ENCODE measurements at regions not wholly inside any gene's neighbourhood (a gene's known extent, or its start where the extent isn't known, plus 50 kb on each side); places are given as distances from the start of the nearest gene placed in this dataset.

GRCh38 chr15:97053635-97054034 is 723.1 kb downstream of the NR2F2 start:
- no peak overlapping the region for H3K4me3 ChIP-seq (ENCODE audit: low read depth, low read length)
- TF ChIP-seq CTCF (IDR thresholded peaks at IDR 0.05; ENCODE audit: borderline replicate concordance, insufficient read depth, low read depth, low read length): no peak

GRCh38 chr15:97057503-97057902 is 727.0 kb downstream of the NR2F2 start:
- no peak overlapping the region for H3K4me3 ChIP-seq (ENCODE audit: low read depth, low read length)

GRCh38 chr15:97059281-97059680 is 728.8 kb downstream of the NR2F2 start:
- no peak overlapping the region for H3K4me3 ChIP-seq (ENCODE audit: low read depth, low read length)
- no peak for TF ChIP-seq CTCF (IDR thresholded peaks at IDR 0.05; ENCODE audit: borderline replicate concordance, insufficient read depth, low read depth, low read length)

More at GRCh38 chr15:97057503-97057902, 727.0 kb downstream of the NR2F2 start:
- TF ChIP-seq CTCF (IDR thresholded peaks at IDR 0.05; ENCODE audit: borderline replicate concordance, insufficient read depth, low read depth, low read length): no peak

GRCh38 chr15:97061392-97061791 is 730.9 kb downstream of the NR2F2 start:
- no peak overlapping the region for H3K4me3 ChIP-seq (ENCODE audit: low read depth, low read length)
- no peak for TF ChIP-seq CTCF (IDR thresholded peaks at IDR 0.05; ENCODE audit: borderline replicate concordance, insufficient read depth, low read depth, low read length)

- H3K4me3 ChIP-seq (ENCODE audit: low read depth, low read length): no peak overlapping the region
- no peak for TF ChIP-seq CTCF (IDR thresholded peaks at IDR 0.05; ENCODE audit: borderline replicate concordance, insufficient read depth, low read depth, low read length)
These were observed 741.2 kb downstream of the NR2F2 start for GRCh38 chr15:97071668-97072067.

GRCh38 chr15:97072545-97072944 is 742.0 kb downstream of the NR2F2 start:
- no peak overlapping the region for H3K4me3 ChIP-seq (ENCODE audit: low read depth, low read length)
- TF ChIP-seq CTCF (IDR thresholded peaks at IDR 0.05; ENCODE audit: borderline replicate concordance, insufficient read depth, low read depth, low read length): no peak

- no peak overlapping the region for H3K4me3 ChIP-seq (ENCODE audit: low read depth, low read length)
- no peak for TF ChIP-seq CTCF (IDR thresholded peaks at IDR 0.05; ENCODE audit: borderline replicate concordance, insufficient read depth, low read depth, low read length)
These were observed 745.5 kb downstream of the NR2F2 start for GRCh38 chr15:97076011-97076410.
